NCI-H1436 (cell line): ENCODE measurements at regions not wholly inside any gene's neighbourhood (a gene's known extent, or its start where the extent isn't known, plus 50 kb on each side); places are given as distances from the start of the nearest gene placed in this dataset.

Source experiments
- DNase-seq: peaks from one replicate; lab custom pipeline; 2025; lab: John Stamatoyannopoulos, UW

- DNase-seq: no peak
These were observed 377.7 kb downstream of the TDRD15 start for GRCh38 chr2:21501376-21502027.

- DNase-seq: no peak
These were observed 392.1 kb downstream of the TDRD15 start for GRCh38 chr2:21515903-21516302.

- DNase-seq: no peak
These were observed 395.6 kb downstream of the TDRD15 start for GRCh38 chr2:21519412-21519811.

GRCh38 chr2:21519821-21520220 lies 396.1 kb downstream of the TDRD15 start:
- DNase-seq: no peak

GRCh38 chr2:21535826-21536225 lies 412.1 kb downstream of the TDRD15 start:
- DNase-seq: no peak

- DNase-seq: no peak
These were observed 415.9 kb downstream of the TDRD15 start for GRCh38 chr2:21539685-21540084.

- DNase-seq: no peak
These were observed 419.9 kb downstream of the TDRD15 start for GRCh38 chr2:21543630-21544029.

GRCh38 chr2:21544392-21544791 lies 420.6 kb downstream of the TDRD15 start:
- DNase-seq: no peak

- DNase-seq: no peak
These were observed 429.2 kb downstream of the TDRD15 start for GRCh38 chr2:21552981-21553380.

- DNase-seq: no peak
These were observed 435.6 kb downstream of the TDRD15 start for GRCh38 chr2:21559351-21559750.

GRCh38 chr2:21561965-21562364 lies 438.2 kb downstream of the TDRD15 start:
- no peak for DNase-seq

- no peak for DNase-seq
These were observed 443.6 kb downstream of the TDRD15 start for GRCh38 chr2:21567395-21567794.

GRCh38 chr2:21571686-21572085 lies 447.9 kb downstream of the TDRD15 start:
- no peak for DNase-seq

- no peak for DNase-seq
These were observed 456.6 kb downstream of the TDRD15 start for GRCh38 chr2:21580391-21580790.

GRCh38 chr2:21585881-21586280 lies 462.1 kb downstream of the TDRD15 start:
- DNase-seq: no peak

GRCh38 chr2:21590026-21590690 lies 466.4 kb downstream of the TDRD15 start:
- DNase-seq: no peak

- DNase-seq: no peak
These were observed 468.2 kb downstream of the TDRD15 start for GRCh38 chr2:21591926-21592325.

GRCh38 chr2:21599417-21599816 lies 475.6 kb downstream of the TDRD15 start:
- DNase-seq: no peak

- DNase-seq: no peak
These were observed 479.0 kb downstream of the TDRD15 start for GRCh38 chr2:21602789-21603188.

GRCh38 chr2:21607572-21607971 lies 483.8 kb downstream of the TDRD15 start:
- no peak for DNase-seq

- no peak for DNase-seq
These were observed 486.5 kb downstream of the TDRD15 start for GRCh38 chr2:21610304-21610703.

- no peak for DNase-seq
These were observed 494.2 kb downstream of the TDRD15 start for GRCh38 chr2:21617885-21618434.

GRCh38 chr2:21620771-21621170 lies 497.0 kb downstream of the TDRD15 start:
- DNase-seq: no peak

GRCh38 chr2:21627938-21628337 lies 504.2 kb downstream of the TDRD15 start:
- DNase-seq: no peak
